ENCODE measurements at regions not wholly inside any gene's neighbourhood (a gene's known extent, or its start where the extent isn't known, plus 50 kb on each side); places are given as distances from the start of the nearest gene placed in this dataset.

GRCh38 chr6:71496018-71496721, 207.6 kb downstream of the OGFRL1 start:
- H3K79me2 ChIP-seq (ENCODE audit: insufficient read depth, low read length): no peaks in the 10 kb centered on the region
- H3K36me3 ChIP-seq (ENCODE audit: insufficient read depth, low read length): no peaks in the 10 kb centered on the region
- DNase-seq (no peak), ATAC-seq (ENCODE audit: insufficient read depth, low read depth) (no peak)
- no peaks in the 10 kb centered on the region for H3K9me3 ChIP-seq (ENCODE audit: insufficient read depth, low read length, severe bottlenecking)
- no peaks in the 10 kb centered on the region for H3K27me3 ChIP-seq (ENCODE audit: insufficient read depth, low read length, poor library complexity)
- no peaks in the 10 kb centered on the region for H3K4me1 ChIP-seq (ENCODE audit: insufficient read depth, low read length)
- H2AFZ ChIP-seq (ENCODE audit: low read depth, low read length): no peak overlapping the region
- no peak overlapping the region for H3K4me3 ChIP-seq (ENCODE audit: low read depth in 1 of 2, low read length in 2 of 2)
- no peak for TF ChIP-seq CTCF (IDR thresholded peaks at IDR 0.05; ENCODE audit: borderline replicate concordance, extremely low read depth, low read length, poor library complexity, severe bottlenecking)
- TF ChIP-seq EZH2 (IDR thresholded peaks at IDR 0.05; ENCODE audit: borderline replicate concordance, low read depth, low read length, severe bottlenecking): no peak
- no peaks in the 10 kb centered on the region for H4K20me1 ChIP-seq (ENCODE audit: insufficient read depth, low read length)
- H3K27ac ChIP-seq (ENCODE audit: low read length): no peak overlapping the region
- no peak overlapping the region for H3K9ac ChIP-seq (ENCODE audit: low read depth, low read length)
- H3K4me2 ChIP-seq (ENCODE audit: insufficient read depth, low read length): no peak overlapping the region

- no peak for DNase-seq
- Histone ChIP-seq H3K36me3 (ENCODE audit: insufficient read depth, low read length) (no peaks in the 10 kb centered on the region), H3K9ac (ENCODE audit: low read depth, low read length) (no peak overlapping the region), H4K20me1 (ENCODE audit: insufficient read depth, low read length) (no peaks in the 10 kb centered on the region), H3K27ac (ENCODE audit: low read length) (no peak overlapping the region), H2AFZ (ENCODE audit: low read depth, low read length) (no peak overlapping the region), H3K27me3 (ENCODE audit: insufficient read depth, low read length, poor library complexity) (no peaks in the 10 kb centered on the region), H3K4me2 (ENCODE audit: insufficient read depth, low read length) (no peak overlapping the region), H3K4me1 (ENCODE audit: insufficient read depth, low read length) (no peaks in the 10 kb centered on the region), H3K9me3 (ENCODE audit: insufficient read depth, low read length, severe bottlenecking) (no peaks in the 10 kb centered on the region), H3K79me2 (ENCODE audit: insufficient read depth, low read length) (no peaks in the 10 kb centered on the region), H3K4me3 (ENCODE audit: low read depth in 1 of 2, low read length in 2 of 2) (no peak overlapping the region)
- no peak for ATAC-seq (ENCODE audit: insufficient read depth, low read depth)
- no peak for TF ChIP-seq EZH2 (IDR thresholded peaks at IDR 0.05; ENCODE audit: borderline replicate concordance, low read depth, low read length, severe bottlenecking)
- no peak for TF ChIP-seq CTCF (IDR thresholded peaks at IDR 0.05; ENCODE audit: borderline replicate concordance, extremely low read depth, low read length, poor library complexity, severe bottlenecking)
Observed at GRCh38 chr6:71496722-71497033, 208.1 kb downstream of the OGFRL1 start.

GRCh38 chr6:71498638-71499037, 210.0 kb downstream of the OGFRL1 start:
- no peaks in the 10 kb centered on the region for H4K20me1 ChIP-seq (ENCODE audit: insufficient read depth, low read length)
- no peaks in the 10 kb centered on the region for H3K36me3 ChIP-seq (ENCODE audit: insufficient read depth, low read length)
- no peak overlapping the region for H3K4me2 ChIP-seq (ENCODE audit: insufficient read depth, low read length)
- no peak for TF ChIP-seq EZH2 (IDR thresholded peaks at IDR 0.05; ENCODE audit: borderline replicate concordance, low read depth, low read length, severe bottlenecking)
- no peak for TF ChIP-seq CTCF (IDR thresholded peaks at IDR 0.05; ENCODE audit: borderline replicate concordance, extremely low read depth, low read length, poor library complexity, severe bottlenecking)
- ATAC-seq (ENCODE audit: insufficient read depth, low read depth) (no peak), DNase-seq (no peak)
- no peak overlapping the region for H3K4me3 ChIP-seq (ENCODE audit: low read depth in 1 of 2, low read length in 2 of 2)
- no peak overlapping the region for H3K9ac ChIP-seq (ENCODE audit: low read depth, low read length)
- H2AFZ ChIP-seq (ENCODE audit: low read depth, low read length): no peak overlapping the region
- H3K9me3 ChIP-seq (ENCODE audit: insufficient read depth, low read length, severe bottlenecking): no peaks in the 10 kb centered on the region
- H3K4me1 ChIP-seq (ENCODE audit: insufficient read depth, low read length): no peaks in the 10 kb centered on the region
- no peaks in the 10 kb centered on the region for H3K79me2 ChIP-seq (ENCODE audit: insufficient read depth, low read length)
- H3K27me3 ChIP-seq (ENCODE audit: insufficient read depth, low read length, poor library complexity): no peaks in the 10 kb centered on the region
- no peak overlapping the region for H3K27ac ChIP-seq (ENCODE audit: low read length)

Data from DND-41 (cell line).